Muscle of leg (tissue), 3 donors: ENCODE measurements at regions not wholly inside any gene's neighbourhood (a gene's known extent, or its start where the extent isn't known, plus 50 kb on each side); places are given as distances from the start of the nearest gene placed in this dataset.

Experiments used
- DNase-seq: peaks from one replicate; pipeline ENCODE4 v3.0.0; 2013
- H3K27ac ChIP-seq: one replicate; pipeline ENCODE4 v1.5.1; 2013; ENCODE audit warnings: mild to moderate bottlenecking, low read length, control low read depth
- H3K27me3 ChIP-seq: one replicate; pipeline ENCODE4 v1.6.1; 2013; ENCODE audit warnings: low read length; ENCODE audit not compliant: control insufficient read depth, insufficient read depth
- H3K36me3 ChIP-seq: one replicate; pipeline ENCODE4 v1.6.1; 2013; ENCODE audit warnings: low read length; ENCODE audit not compliant: control insufficient read depth, insufficient read depth
- H3K4me1 ChIP-seq: one replicate; pipeline ENCODE4 v1.6.1; 2013; ENCODE audit warnings: low read length; ENCODE audit not compliant: control insufficient read depth, insufficient read depth
- H3K4me3 ChIP-seq: one replicate; pipeline ENCODE4 v1.5.1; 2013; ENCODE audit warnings: low read length, control low read depth
- H3K9me3 ChIP-seq: replicated peaks from 2 replicates; pipeline ENCODE4 v1.6.1; 2013; ENCODE audit warnings: low read depth, low read length; ENCODE audit not compliant: control insufficient read depth
- WGBS: methylation state at CpG from one replicate; pipeline ENCODE4 v1.1.5; 2013; ENCODE audit warnings: missing lambda C conversion rate; ENCODE audit not compliant: insufficient coverage; 5-methylcytosine and 5-hydroxymethylcytosine counted together

GRCh38 chr12:58249610-58250009 lies 308.2 kb downstream of the ATP23 start:
- WGBS = 53% methylated on average over 2 of the region's 2 CpGs

GRCh38 chr12:58250077-58250476 lies 308.7 kb downstream of the ATP23 start:
- WGBS = 66% methylated on average over 4 of the region's 5 CpGs
- Histone ChIP-seq H3K9me3 (no peaks in the 10 kb centered on the region), H3K27me3 (no peaks in the 10 kb centered on the region), H3K4me1 (peaks cover 4% of the 10 kb centered on the region), H3K36me3 (no peaks in the 10 kb centered on the region), H3K4me3 (no peak overlapping the region), H3K27ac (no peak overlapping the region)
- no peak for DNase-seq

More at GRCh38 chr12:58249610-58250009, 308.2 kb downstream of the ATP23 start:
- peak; percentile 17 for DNase-seq
- Histone ChIP-seq H3K27me3 (no peaks in the 10 kb centered on the region), H3K9me3 (no peaks in the 10 kb centered on the region), H3K4me1 (peaks cover 4% of the 10 kb centered on the region), H3K4me3 (no peak overlapping the region), H3K36me3 (no peaks in the 10 kb centered on the region), H3K27ac (no peak overlapping the region)

DNA sequence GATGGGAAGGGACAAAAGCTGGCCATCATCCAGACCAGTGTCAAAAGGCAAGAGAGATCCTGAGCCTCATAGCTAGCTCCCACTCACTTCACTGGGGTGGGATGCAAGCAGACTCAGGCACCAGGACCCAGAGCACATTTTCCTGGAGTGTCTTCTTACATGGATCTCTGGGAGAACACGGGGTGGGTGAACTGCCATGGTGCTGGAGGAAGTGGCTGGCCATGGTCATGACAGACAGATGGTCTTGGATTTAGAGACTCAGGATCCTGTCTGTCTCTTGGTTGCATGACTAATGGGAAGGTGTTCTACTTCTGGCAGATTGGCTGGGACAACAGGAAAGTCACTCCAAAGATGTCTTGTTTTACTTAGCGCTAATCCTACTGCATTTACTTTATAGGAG lies 311.5 kb downstream of the ATP23 start:
- H3K36me3 ChIP-seq = no peaks in the 10 kb centered on the region
- H3K27ac ChIP-seq = no peak overlapping the region
- 50% methylated on average over 1 of the region's 2 CpGs for WGBS
- no peak for DNase-seq
- peaks cover 4% of the 10 kb centered on the region for H3K4me1 ChIP-seq
- peaks cover 2% of the 10 kb centered on the region for H3K9me3 ChIP-seq
- no peaks in the 10 kb centered on the region for H3K27me3 ChIP-seq
- H3K4me3 ChIP-seq = no peak overlapping the region

DNA sequence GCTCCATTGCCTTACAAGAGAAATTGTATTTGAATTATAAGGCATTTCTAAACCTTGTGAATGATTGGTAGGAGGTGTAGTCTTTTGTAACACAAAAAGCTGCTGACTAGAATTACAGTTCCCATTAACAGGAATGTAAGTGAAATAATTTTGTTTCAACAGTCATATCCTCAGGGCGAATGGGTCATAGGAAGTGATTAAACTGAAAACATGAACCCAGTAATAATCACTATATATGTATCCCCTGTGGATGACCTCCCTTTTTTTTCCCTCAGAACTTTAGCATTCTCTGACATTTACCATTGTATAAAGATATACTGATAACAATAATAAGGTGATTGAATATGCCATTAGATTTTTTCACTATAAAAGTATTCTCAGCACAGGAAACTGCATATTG lies 312.3 kb downstream of the ATP23 start:
- Histone ChIP-seq H3K27ac (no peak overlapping the region), H3K4me3 (no peak overlapping the region), H3K36me3 (no peaks in the 10 kb centered on the region), H3K4me1 (peaks cover 4% of the 10 kb centered on the region), H3K27me3 (no peaks in the 10 kb centered on the region), H3K9me3 (peaks cover 2% of the 10 kb centered on the region)
- DNase-seq = no peak
- WGBS = no CpG with 5 or more reads among the region's 1 CpG

DNA sequence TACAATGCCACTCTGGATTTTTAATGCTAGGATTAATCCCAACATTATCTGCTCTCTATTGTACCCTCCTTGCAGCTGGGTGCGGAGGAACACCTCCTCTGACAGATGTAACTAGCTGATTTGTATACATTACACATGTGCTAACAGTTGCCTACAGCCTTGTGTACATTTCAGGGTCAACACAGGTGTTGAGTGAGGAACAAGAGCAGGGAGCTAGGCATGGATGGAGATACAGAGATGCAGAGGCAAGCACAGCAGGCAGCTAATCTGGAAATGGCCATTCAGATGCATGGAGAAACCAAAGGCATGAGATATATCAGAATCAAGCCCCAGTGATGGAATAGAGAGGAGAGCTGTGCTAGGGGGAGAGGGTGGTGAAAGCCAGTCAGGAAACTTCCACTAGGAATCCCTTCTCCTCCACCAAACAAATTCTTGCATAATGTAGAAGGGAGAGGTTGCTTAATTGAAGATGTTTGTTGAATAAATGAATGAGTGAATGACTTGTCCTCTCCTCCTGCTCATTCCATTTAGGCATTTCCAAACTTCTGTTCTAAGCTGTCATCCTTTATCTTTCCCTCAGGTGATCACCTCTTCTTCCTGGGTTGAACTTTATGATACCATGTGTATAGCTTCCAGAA lies 313.2 kb downstream of the ATP23 start:
- H3K27me3 ChIP-seq = no peaks in the 10 kb centered on the region
- DNase-seq = no peak
- WGBS = no CpG with 5 or more reads among the region's 1 CpG
- H3K4me3 ChIP-seq = no peak overlapping the region
- no peak overlapping the region for H3K27ac ChIP-seq
- H3K36me3 ChIP-seq = no peaks in the 10 kb centered on the region
- peaks cover 2% of the 10 kb centered on the region for H3K9me3 ChIP-seq
- H3K4me1 ChIP-seq = peaks cover 4% of the 10 kb centered on the region

GRCh38 chr12:58262796-58263195 lies 321.4 kb downstream of the ATP23 start:
- H3K27ac ChIP-seq = no peak overlapping the region
- no peaks in the 10 kb centered on the region for H3K9me3 ChIP-seq
- H3K36me3 ChIP-seq = no peaks in the 10 kb centered on the region
- DNase-seq = no peak
- WGBS = 78% methylated on average over 1 of the region's 1 CpG
- H3K27me3 ChIP-seq = no peaks in the 10 kb centered on the region
- no peak overlapping the region for H3K4me3 ChIP-seq
- H3K4me1 ChIP-seq = no peaks in the 10 kb centered on the region

DNA sequence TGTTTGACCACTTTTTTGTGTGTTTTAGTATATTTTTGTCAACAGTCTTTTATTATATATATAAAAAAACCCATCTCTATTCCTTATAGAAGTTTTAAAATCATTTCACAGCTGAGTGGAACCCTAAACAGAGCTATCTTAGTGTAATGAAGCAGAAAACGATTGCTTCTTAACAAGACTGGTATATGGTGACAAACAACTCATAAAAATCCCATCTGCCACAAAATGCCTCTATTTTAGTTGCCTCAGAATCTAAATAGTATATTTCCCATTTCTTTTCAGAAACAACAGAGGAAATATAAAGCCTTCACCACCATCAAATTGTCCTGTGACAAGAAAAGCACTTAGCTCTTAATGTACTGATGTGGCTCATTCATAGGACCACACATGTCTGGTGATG lies 322.4 kb downstream of the ATP23 start:
- no peak overlapping the region for H3K4me3 ChIP-seq
- DNase-seq = no peak
- H3K36me3 ChIP-seq = no peaks in the 10 kb centered on the region
- no peaks in the 10 kb centered on the region for H3K9me3 ChIP-seq
- no peaks in the 10 kb centered on the region for H3K27me3 ChIP-seq
- no peaks in the 10 kb centered on the region for H3K4me1 ChIP-seq
- no peak overlapping the region for H3K27ac ChIP-seq
- no CpG with 5 or more reads among the region's 1 CpG for WGBS

GRCh38 chr12:58268069-58268468 lies 326.7 kb downstream of the ATP23 start:
- H3K27ac ChIP-seq = peak overlapping the region; percentile 33
- DNase-seq = peak; percentile 79
- H3K4me1 ChIP-seq = peaks cover 6% of the 10 kb centered on the region
- H3K9me3 ChIP-seq = no peaks in the 10 kb centered on the region
- no peaks in the 10 kb centered on the region for H3K36me3 ChIP-seq
- no peaks in the 10 kb centered on the region for H3K27me3 ChIP-seq
- H3K4me3 ChIP-seq = no peak overlapping the region

DNA sequence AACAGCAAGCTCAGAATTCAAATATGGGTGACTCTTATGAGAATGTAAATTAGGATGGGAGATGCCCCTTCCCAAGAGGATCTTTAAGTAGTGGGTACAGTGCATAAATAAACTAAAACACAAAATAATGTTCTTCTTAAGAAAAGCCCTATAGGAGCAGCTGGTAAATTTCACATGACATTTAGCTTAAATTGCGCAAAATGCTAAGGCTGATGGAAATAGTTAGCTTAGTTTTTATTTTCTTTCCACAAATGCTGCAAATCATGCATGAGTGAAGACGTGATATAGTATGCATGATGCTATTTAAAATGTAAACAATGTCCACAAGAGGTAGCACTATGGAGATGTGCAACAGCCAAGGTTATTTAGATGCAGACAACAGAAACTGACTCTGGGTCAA lies 328.1 kb downstream of the ATP23 start:
- H3K9me3 ChIP-seq = no peaks in the 10 kb centered on the region

DNA sequence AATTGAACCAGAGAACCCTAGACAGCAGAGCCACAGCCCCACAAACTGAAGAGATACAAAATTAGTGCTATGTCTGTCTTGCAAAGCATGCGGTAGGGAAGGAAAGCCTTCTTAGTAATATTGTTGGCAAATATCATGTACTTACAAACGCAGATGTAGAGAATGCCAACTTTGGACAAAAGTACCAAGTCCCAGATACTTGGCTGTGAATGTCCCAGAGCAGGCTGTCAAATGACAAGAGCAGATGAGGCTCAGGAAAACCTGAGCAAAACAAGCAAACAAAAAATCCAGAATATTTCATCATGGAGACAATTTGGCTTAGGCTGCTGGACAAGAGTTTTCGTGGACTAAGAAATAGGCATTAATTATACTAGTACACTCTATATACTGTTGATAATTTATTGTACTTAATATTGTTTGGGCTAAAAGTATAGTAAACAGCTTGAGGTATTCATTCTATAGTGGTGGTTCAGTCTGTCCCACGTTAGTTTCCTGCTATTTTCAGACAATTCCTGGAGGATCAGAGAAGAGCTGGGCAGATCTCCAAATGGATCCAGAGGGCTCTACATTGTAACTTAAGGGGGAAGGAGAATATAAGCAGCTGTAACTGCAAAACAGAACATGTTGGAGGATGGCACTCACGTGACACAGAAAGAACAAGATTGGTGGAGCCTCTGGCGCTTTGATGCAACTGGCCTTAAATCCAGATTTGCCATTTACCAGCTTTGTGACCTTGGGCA lies 329.8 kb downstream of the ATP23 start:
- peak; percentile 56 for DNase-seq
- H3K36me3 ChIP-seq = no peaks in the 10 kb centered on the region
- H3K27me3 ChIP-seq = no peaks in the 10 kb centered on the region
- H3K4me1 ChIP-seq = peaks cover 6% of the 10 kb centered on the region
- H3K27ac ChIP-seq = no peak overlapping the region
- H3K4me3 ChIP-seq = no peak overlapping the region
- 10% methylated on average over 1 of the region's 6 CpGs for WGBS
- H3K9me3 ChIP-seq = no peaks in the 10 kb centered on the region

More for the DNA sequence above, 328.1 kb downstream of the ATP23 start:
- H3K27me3 ChIP-seq = no peaks in the 10 kb centered on the region
- WGBS = 80% methylated on average over 1 of the region's 2 CpGs
- peaks cover 6% of the 10 kb centered on the region for H3K4me1 ChIP-seq
- DNase-seq = no peak
- H3K27ac ChIP-seq = no peak overlapping the region
- no peak overlapping the region for H3K4me3 ChIP-seq
- no peaks in the 10 kb centered on the region for H3K36me3 ChIP-seq
